Suprapubic skin (tissue), 4 donors: ENCODE measurements at regions not wholly inside any gene's neighbourhood (a gene's known extent, or its start where the extent isn't known, plus 50 kb on each side); places are given as distances from the start of the nearest gene placed in this dataset.

Source experiments
- DNase-seq, 2 donors: peaks; one replicate each; pipeline ENCODE4 v3.0.0-alpha.2; 2019; ENCODE audit warnings: low spot score in 2 of 2
- H3K27ac ChIP-seq: fragments of 200-600 bp; sonication (generic); one replicate; pipeline ENCODE4 v1.5.1; 2019
- H3K27me3 ChIP-seq: fragments of 200-600 bp; sonication (generic); one replicate; pipeline ENCODE4 v1.5.1; 2019
- H3K36me3 ChIP-seq: fragments of 200-600 bp; sonication (generic); one replicate; pipeline ENCODE4 v1.5.1; 2019
- H3K4me1 ChIP-seq: fragments of 200-600 bp; sonication (generic); one replicate; pipeline ENCODE4 v1.5.1; 2019
- H3K4me3 ChIP-seq: fragments of 200-600 bp; sonication (generic); one replicate; pipeline ENCODE4 v1.5.1; 2019; ENCODE audit warnings: mild to moderate bottlenecking
- H3K9me3 ChIP-seq: fragments of 200-600 bp; sonication (generic); one replicate; pipeline ENCODE4 v1.5.1; 2019
- EP300 ChIP-seq: sonication (generic); formaldehyde crosslinking; IDR thresholded peaks from one replicate; pipeline ENCODE4 v1.6.1; 2017; ENCODE audit warnings: antibody characterized with exemption
- POLR2A ChIP-seq, 2 donors: fragments of 450-650 bp; IDR thresholded peaks; one replicate each; pipeline ENCODE4 v1.6.1; 2017; ENCODE audit warnings: antibody characterized with exemption in 2 of 2, mild to moderate bottlenecking in 2 of 2, moderate library complexity in 2 of 2
- POLR2AphosphoS5 ChIP-seq, 3 donors: sonication (generic); formaldehyde crosslinking; IDR thresholded peaks; one replicate each; pipeline ENCODE4 v1.6.1; 2017; ENCODE audit warnings: antibody characterized with exemption in 3 of 3
- WGBS: methylation state at CpG from one replicate; pipeline ENCODE4 v1.1.5; 2018; 5-methylcytosine and 5-hydroxymethylcytosine counted together
- TF ChIP-seq, protein P1 (sequence below), 2 donors: fragments of 200-600 bp in 1 of 2; fragments of 450-650 bp in 1 of 2; sonication (generic) in 1 of 2; IDR thresholded peaks; one replicate each; pipeline ENCODE4 v1.5.1; 2016 to 2019; ENCODE audit warnings: antibody characterized with exemption in 2 of 2, mild to moderate bottlenecking in 1 of 2, moderate library complexity in 1 of 2

- Histone ChIP-seq H3K36me3 (no peaks in the 10 kb centered on the region), H3K27ac (no peak overlapping the region), H3K4me3 (no peak overlapping the region), H3K27me3 (no peaks in the 10 kb centered on the region), H3K9me3 (no peaks in the 10 kb centered on the region), H3K4me1 (no peaks in the 10 kb centered on the region)
- TF ChIP-seq, protein P1, sequence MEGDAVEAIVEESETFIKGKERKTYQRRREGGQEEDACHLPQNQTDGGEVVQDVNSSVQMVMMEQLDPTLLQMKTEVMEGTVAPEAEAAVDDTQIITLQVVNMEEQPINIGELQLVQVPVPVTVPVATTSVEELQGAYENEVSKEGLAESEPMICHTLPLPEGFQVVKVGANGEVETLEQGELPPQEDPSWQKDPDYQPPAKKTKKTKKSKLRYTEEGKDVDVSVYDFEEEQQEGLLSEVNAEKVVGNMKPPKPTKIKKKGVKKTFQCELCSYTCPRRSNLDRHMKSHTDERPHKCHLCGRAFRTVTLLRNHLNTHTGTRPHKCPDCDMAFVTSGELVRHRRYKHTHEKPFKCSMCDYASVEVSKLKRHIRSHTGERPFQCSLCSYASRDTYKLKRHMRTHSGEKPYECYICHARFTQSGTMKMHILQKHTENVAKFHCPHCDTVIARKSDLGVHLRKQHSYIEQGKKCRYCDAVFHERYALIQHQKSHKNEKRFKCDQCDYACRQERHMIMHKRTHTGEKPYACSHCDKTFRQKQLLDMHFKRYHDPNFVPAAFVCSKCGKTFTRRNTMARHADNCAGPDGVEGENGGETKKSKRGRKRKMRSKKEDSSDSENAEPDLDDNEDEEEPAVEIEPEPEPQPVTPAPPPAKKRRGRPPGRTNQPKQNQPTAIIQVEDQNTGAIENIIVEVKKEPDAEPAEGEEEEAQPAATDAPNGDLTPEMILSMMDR (IDR thresholded peaks at IDR 0.05): no peak
- TF ChIP-seq EP300: no peak
- TF ChIP-seq POLR2A (IDR thresholded peaks at IDR 0.05): no peak
- no peak for TF ChIP-seq POLR2AphosphoS5 (IDR thresholded peaks at IDR 0.05)
- DNase-seq: no peak
- 74% methylated on average over 7 of the region's 7 CpGs for WGBS
These were observed 488.8 kb upstream of the RAB6C start for GRCh38 chr2:129490641-129491040.

DNA sequence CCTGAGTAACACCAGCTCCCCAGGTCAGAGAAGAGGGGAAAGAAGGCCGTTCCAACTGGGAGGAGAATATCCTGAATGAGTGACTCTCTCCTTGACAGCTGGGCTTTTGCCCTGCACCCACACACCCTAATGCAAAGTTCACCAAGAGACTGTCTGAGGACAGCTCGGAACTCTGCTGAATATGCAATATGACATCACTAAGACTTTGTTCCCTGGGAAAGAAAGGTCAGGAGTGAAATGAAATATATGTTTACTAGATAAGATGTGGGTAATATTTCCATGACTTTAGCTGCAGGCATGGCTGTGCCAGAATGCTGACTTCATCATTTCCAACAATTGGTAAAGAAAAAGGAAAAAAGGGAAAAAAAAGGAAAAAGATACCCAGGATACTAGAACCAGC is 488.2 kb upstream of the RAB6C start:
- TF ChIP-seq, protein P1 (IDR thresholded peaks at IDR 0.05): no peak
- no peak for TF ChIP-seq POLR2A (IDR thresholded peaks at IDR 0.05)
- no peak for TF ChIP-seq POLR2AphosphoS5 (IDR thresholded peaks at IDR 0.05)
- TF ChIP-seq EP300: no peak
- Histone ChIP-seq H3K27ac (no peak overlapping the region), H3K27me3 (no peaks in the 10 kb centered on the region), H3K4me1 (no peaks in the 10 kb centered on the region), H3K4me3 (no peak overlapping the region), H3K9me3 (no peaks in the 10 kb centered on the region), H3K36me3 (no peaks in the 10 kb centered on the region)
- no peak for DNase-seq
- WGBS: 78% methylated on average over 2 of the region's 2 CpGs

GRCh38 chr2:129492548-129492947 is 486.9 kb upstream of the RAB6C start:
- Histone ChIP-seq H3K9me3 (no peaks in the 10 kb centered on the region), H3K4me3 (no peak overlapping the region), H3K36me3 (no peaks in the 10 kb centered on the region), H3K27ac (no peak overlapping the region), H3K27me3 (no peaks in the 10 kb centered on the region), H3K4me1 (no peaks in the 10 kb centered on the region)
- DNase-seq: no peak
- no peak for TF ChIP-seq POLR2AphosphoS5 (IDR thresholded peaks at IDR 0.05)
- TF ChIP-seq, protein P1 (IDR thresholded peaks at IDR 0.05): no peak
- TF ChIP-seq EP300: no peak
- no peak for TF ChIP-seq POLR2A (IDR thresholded peaks at IDR 0.05)
- 34% methylated on average over 4 of the region's 4 CpGs for WGBS

DNA sequence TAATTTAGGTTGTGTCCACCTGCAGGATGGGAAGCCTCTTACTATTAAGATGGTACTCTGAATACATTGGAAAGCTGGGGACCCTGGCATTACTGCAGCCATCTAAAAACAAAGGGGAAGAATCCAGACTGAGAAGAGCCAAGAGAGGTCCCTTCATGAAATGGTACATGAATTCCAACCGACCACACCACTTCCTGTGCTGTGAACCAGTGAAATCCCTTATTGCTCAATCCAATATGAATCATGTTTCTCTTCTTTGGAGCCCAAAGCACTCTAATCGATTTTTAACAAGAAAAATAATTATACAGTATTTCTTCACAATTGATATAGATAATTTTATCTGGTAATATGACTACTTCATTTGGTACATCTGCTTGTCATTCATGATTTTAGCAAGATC is 479.7 kb upstream of the RAB6C start:
- whole genome bisulfite sequencing: 16% methylated on average over 2 of the region's 2 CpGs
- Histone ChIP-seq H3K4me1 (no peaks in the 10 kb centered on the region), H3K9me3 (no peaks in the 10 kb centered on the region), H3K27ac (no peak overlapping the region), H3K36me3 (no peaks in the 10 kb centered on the region), H3K27me3 (no peaks in the 10 kb centered on the region), H3K4me3 (no peak overlapping the region)
- no peak for DNase-seq
- TF ChIP-seq, protein P1 (IDR thresholded peaks at IDR 0.05): no peak
- TF ChIP-seq POLR2AphosphoS5 (IDR thresholded peaks at IDR 0.05) (no peak), POLR2A (IDR thresholded peaks at IDR 0.05) (no peak), EP300 (no peak)

DNA sequence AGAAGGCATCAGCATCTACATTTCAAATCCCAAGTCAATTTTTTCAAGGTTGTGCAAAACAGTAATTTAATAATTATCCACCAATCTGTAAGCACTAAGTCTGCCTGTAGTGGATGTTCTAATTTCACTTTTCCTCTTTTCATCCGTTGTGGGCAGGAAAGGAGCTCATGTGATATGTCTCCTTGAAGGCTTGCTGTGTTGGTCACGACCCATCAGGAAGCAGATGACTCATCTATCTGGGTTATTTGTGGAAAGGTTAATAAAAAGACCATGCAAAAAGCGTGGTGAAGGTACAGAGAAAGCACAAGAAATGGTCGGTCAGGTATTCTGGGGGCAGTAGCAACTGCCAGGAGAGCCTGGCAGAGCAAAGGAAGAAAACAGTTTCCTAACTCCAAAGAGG is 476.7 kb upstream of the RAB6C start:
- Histone ChIP-seq H3K9me3 (no peaks in the 10 kb centered on the region), H3K27me3 (no peaks in the 10 kb centered on the region), H3K27ac (no peak overlapping the region), H3K4me3 (no peak overlapping the region), H3K36me3 (no peaks in the 10 kb centered on the region), H3K4me1 (no peaks in the 10 kb centered on the region)
- WGBS: 36% methylated on average over 4 of the region's 4 CpGs
- DNase-seq: no peak
- TF ChIP-seq POLR2AphosphoS5 (IDR thresholded peaks at IDR 0.05) (no peak), EP300 (no peak), POLR2A (IDR thresholded peaks at IDR 0.05) (no peak)
- TF ChIP-seq, protein P1 (IDR thresholded peaks at IDR 0.05): no peak
